Caco-2 (cell line): ENCODE measurements at regions not wholly inside any gene's neighbourhood (a gene's known extent, or its start where the extent isn't known, plus 50 kb on each side); places are given as distances from the start of the nearest gene placed in this dataset.

Experiments used
- BruUV-seq: library from RNA; stranded (reverse); fragments of 400-500 nt; replicated peaks from 2 replicates; lab custom pipeline; 2021; lab: Mats Ljungman, UMichigan
- CTCF ChIA-PET: fragments of 300-600 bp; sonication (Branson Sonifier 250); formaldehyde crosslinking; loops from one replicate; lab custom pipeline; 2022; ENCODE audit warnings: antibody characterized with exemption; lab: Charles Lee
- POLR2A ChIA-PET: fragments of 300-600 bp; sonication (Branson Sonifier 250); formaldehyde crosslinking; loops from one replicate; lab custom pipeline; 2022; ENCODE audit warnings: antibody characterized with exemption; lab: Charles Lee
- DNase-seq, 2 experiments: peaks; one replicate each; pipeline versions ENCODE4 v3.0.0 to v3.0.0-alpha.2; 2020 to 2022
- H3K27me3 ChIP-seq: replicated peaks from 2 replicates; pipeline ENCODE4 v1.6.0; 2011; ENCODE audit warnings: low read length; ENCODE audit not compliant: control insufficient read depth, insufficient read depth
- H3K36me3 ChIP-seq: 2 replicates; pipeline ENCODE4 v1.5.1; 2011; ENCODE audit warnings: low read length; ENCODE audit not compliant: control insufficient read depth, insufficient read depth
- H3K4me1 ChIP-seq: fragments of 250-450 bp; sonication (Bioruptor Pico); 2 replicates; pipeline ENCODE4 v1.5.1; 2020; ENCODE audit warnings: mild to moderate bottlenecking
- H3K4me3 ChIP-seq: 2 replicates; pipeline ENCODE4 v1.5.1; 2011; ENCODE audit warnings: low read depth, mild to moderate bottlenecking, control low read depth, low read length
- H3K9me3 ChIP-seq: fragments of 250-450 bp; sonication (Bioruptor Pico); 2 replicates; pipeline ENCODE4 v1.5.1; 2020; ENCODE audit warnings: mild to moderate bottlenecking, moderate library complexity
- H3K27ac Mint-ChIP-seq: one replicate; pipeline ENCODE4 v1.8.0; 2022; ENCODE audit warnings: mixed read lengths; ENCODE audit not compliant: unreplicated experiment
- H3K27me3 Mint-ChIP-seq: one replicate; pipeline ENCODE4 v1.8.0; 2022; ENCODE audit warnings: mixed read lengths; ENCODE audit not compliant: insufficient read depth, unreplicated experiment
- H3K36me3 Mint-ChIP-seq: one replicate; pipeline ENCODE4 v1.8.0; 2022; ENCODE audit warnings: mild to moderate bottlenecking, mixed read lengths; ENCODE audit not compliant: insufficient read depth, unreplicated experiment
- H3K4me1 Mint-ChIP-seq: one replicate; pipeline ENCODE4 v1.8.0; 2022; ENCODE audit warnings: low read depth, mixed read lengths; ENCODE audit not compliant: unreplicated experiment
- H3K4me3 Mint-ChIP-seq: one replicate; pipeline ENCODE4 v1.8.0; 2022; ENCODE audit warnings: mild to moderate bottlenecking, moderate library complexity, mixed read lengths; ENCODE audit not compliant: unreplicated experiment
- H3K9me3 Mint-ChIP-seq: one replicate; pipeline ENCODE4 v1.8.0; 2022; ENCODE audit warnings: mixed read lengths; ENCODE audit not compliant: unreplicated experiment
- intact Hi-C: fragments of 100-400 bp; cut with micrococcal nuclease; formaldehyde crosslinking; loops from one replicate; pipeline ENCODE4 v1.10.0; 2022; ENCODE audit not compliant: unreplicated experiment
- TF ChIP-seq, protein P1 (sequence below), 2 experiments: fragments of 200-600 bp in 1 of 2; IDR thresholded peaks; 1 replicate in 1 of 2; 2 replicates in 1 of 2; pipeline versions ENCODE4 v1.5.1 to v1.8.0; 2011 to 2022; ENCODE audit warnings: antibody characterized with exemption in 1 of 2, control low read depth in 1 of 2, inconsistent platforms in 1 of 2, low read depth in 1 of 2, low read length in 1 of 2, mild to moderate bottlenecking in 1 of 2, moderate library complexity in 1 of 2; ENCODE audit not compliant: insufficient read depth in 1 of 2, severe bottlenecking in 1 of 2, unreplicated experiment in 1 of 2

DNA sequence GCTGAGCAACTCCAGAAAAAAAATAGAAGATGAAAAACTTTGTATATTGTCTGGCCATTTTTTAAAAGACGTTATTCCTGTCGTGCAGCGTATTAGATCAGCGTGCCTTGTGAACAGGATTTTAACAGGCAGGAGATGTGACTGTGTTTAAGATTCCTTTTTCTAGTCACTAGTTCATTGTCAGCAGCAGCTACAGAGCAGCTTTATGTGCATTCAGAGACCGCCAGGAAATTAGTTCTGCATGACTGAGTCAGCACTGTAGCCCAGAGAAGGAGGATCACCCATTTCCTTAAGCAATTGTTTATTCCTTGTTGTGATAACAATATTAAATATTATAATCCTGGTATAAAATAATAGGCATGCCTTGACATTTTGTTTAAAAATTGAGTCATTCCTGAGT, 75.4 kb upstream of the ADGRB3 start:
- Histone ChIP-seq H3K4me1 (no peaks in the 10 kb centered on the region), H3K27me3 (no peaks in the 10 kb centered on the region), H3K36me3 (no peaks in the 10 kb centered on the region), H3K4me3 (no peak overlapping the region), H3K9me3 (no peaks in the 10 kb centered on the region)
- no peaks in the 10 kb centered on the region for H3K36me3 Mint-ChIP-seq
- no peaks in the 10 kb centered on the region for H3K27me3 Mint-ChIP-seq
- no peak overlapping the region for H3K4me3 Mint-ChIP-seq
- H3K27ac Mint-ChIP-seq, result no peak overlapping the region
- CTCF ChIA-PET, result no interaction called here
- DNase-seq, result no peak
- no TSS peak for BruUV-seq
- POLR2A ChIA-PET, result no interaction called here
- H3K9me3 Mint-ChIP-seq, result no peaks in the 10 kb centered on the region
- intact Hi-C loops, result no loop called here
- TF ChIP-seq, protein P1, sequence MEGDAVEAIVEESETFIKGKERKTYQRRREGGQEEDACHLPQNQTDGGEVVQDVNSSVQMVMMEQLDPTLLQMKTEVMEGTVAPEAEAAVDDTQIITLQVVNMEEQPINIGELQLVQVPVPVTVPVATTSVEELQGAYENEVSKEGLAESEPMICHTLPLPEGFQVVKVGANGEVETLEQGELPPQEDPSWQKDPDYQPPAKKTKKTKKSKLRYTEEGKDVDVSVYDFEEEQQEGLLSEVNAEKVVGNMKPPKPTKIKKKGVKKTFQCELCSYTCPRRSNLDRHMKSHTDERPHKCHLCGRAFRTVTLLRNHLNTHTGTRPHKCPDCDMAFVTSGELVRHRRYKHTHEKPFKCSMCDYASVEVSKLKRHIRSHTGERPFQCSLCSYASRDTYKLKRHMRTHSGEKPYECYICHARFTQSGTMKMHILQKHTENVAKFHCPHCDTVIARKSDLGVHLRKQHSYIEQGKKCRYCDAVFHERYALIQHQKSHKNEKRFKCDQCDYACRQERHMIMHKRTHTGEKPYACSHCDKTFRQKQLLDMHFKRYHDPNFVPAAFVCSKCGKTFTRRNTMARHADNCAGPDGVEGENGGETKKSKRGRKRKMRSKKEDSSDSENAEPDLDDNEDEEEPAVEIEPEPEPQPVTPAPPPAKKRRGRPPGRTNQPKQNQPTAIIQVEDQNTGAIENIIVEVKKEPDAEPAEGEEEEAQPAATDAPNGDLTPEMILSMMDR (IDR thresholded peaks at IDR 0.05; ENCODE audit: insufficient read depth in 1 of 2, low read depth in 1 of 2, low read length in 1 of 2, severe bottlenecking in 1 of 2, unreplicated experiment in 1 of 2), result no peak
- no peaks in the 10 kb centered on the region for H3K4me1 Mint-ChIP-seq

DNA sequence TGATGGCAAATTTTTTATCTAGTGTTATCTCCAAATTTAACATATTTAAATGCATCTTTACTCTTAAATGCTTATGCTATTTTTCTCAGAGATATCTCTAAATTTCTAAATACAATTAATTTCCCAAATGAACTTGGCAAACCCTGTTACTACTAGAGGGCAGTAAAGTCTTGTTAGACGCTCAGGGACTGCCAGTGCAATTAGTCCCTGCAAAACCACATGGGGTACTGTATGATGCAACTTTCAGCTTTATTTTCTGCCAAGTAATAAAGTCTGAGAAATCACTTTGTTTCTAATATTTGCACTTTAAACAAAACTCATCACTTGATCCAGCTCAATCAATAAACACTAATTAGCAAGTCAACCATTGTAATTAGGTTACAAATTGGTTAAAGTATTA, 76.0 kb upstream of the ADGRB3 start:
- Mint-ChIP-seq H3K27me3 (no peaks in the 10 kb centered on the region), H3K4me3 (no peak overlapping the region), H3K4me1 (no peaks in the 10 kb centered on the region), H3K36me3 (no peaks in the 10 kb centered on the region), H3K27ac (no peak overlapping the region), H3K9me3 (no peaks in the 10 kb centered on the region)
- no peaks in the 10 kb centered on the region for H3K36me3 ChIP-seq
- BruUV-seq, result no TSS peak
- H3K4me1 ChIP-seq, result no peaks in the 10 kb centered on the region
- TF ChIP-seq, protein P1 (IDR thresholded peaks at IDR 0.05; ENCODE audit: insufficient read depth in 1 of 2, low read depth in 1 of 2, low read length in 1 of 2, severe bottlenecking in 1 of 2, unreplicated experiment in 1 of 2), result no peak
- H3K27me3 ChIP-seq, result no peaks in the 10 kb centered on the region
- CTCF ChIA-PET, result no interaction called here
- no peak for DNase-seq
- H3K4me3 ChIP-seq, result no peak overlapping the region
- intact Hi-C loops, result no loop called here
- POLR2A ChIA-PET, result no interaction called here
- H3K9me3 ChIP-seq, result no peaks in the 10 kb centered on the region

DNA sequence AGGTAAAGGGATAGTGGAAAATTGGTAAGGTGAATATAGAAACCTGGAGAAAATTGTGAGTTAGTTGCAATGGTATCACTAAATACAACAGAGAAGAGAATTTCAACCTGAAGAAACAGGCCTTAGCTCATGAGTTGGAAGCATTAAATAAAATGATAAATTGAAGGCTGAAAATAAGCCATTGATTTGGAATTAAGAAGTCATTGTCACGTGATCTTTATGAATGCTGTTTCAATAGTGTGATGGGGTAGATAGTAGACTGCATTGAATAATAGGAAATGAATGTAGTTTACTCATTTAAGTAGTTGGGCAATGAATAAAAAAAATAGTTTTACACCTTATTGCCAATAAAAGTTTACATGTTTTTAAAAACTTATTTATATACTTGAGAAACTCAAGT, 88.5 kb upstream of the ADGRB3 start:
- Mint-ChIP-seq H3K4me1 (no peaks in the 10 kb centered on the region), H3K36me3 (no peaks in the 10 kb centered on the region), H3K9me3 (no peaks in the 10 kb centered on the region), H3K27me3 (no peaks in the 10 kb centered on the region), H3K27ac (no peak overlapping the region), H3K4me3 (no peak overlapping the region)
- no peaks in the 10 kb centered on the region for H3K36me3 ChIP-seq
- H3K4me1 ChIP-seq, result no peaks in the 10 kb centered on the region
- H3K27me3 ChIP-seq, result no peaks in the 10 kb centered on the region
- ChIA-PET CTCF (no interaction called here), POLR2A (no interaction called here)
- no peak overlapping the region for H3K4me3 ChIP-seq
- DNase-seq, result no peak
- BruUV-seq, result no TSS peak
- no peaks in the 10 kb centered on the region for H3K9me3 ChIP-seq
- intact Hi-C loops, result no loop called here
- TF ChIP-seq, protein P1 (IDR thresholded peaks at IDR 0.05; ENCODE audit: insufficient read depth in 1 of 2, low read depth in 1 of 2, low read length in 1 of 2, severe bottlenecking in 1 of 2, unreplicated experiment in 1 of 2), result no peak
